ENCODE measurements at regions not wholly inside any gene's neighbourhood (a gene's known extent, or its start where the extent isn't known, plus 50 kb on each side); places are given as distances from the start of the nearest gene placed in this dataset.
A peak's percentile ranks its signal among the peaks of the same experiment; 100 is the strongest.
"Not testable (repeated sequence)": the region's sequence is repeated elsewhere in the genome, so short reads cannot be mapped to it uniquely, and the experiment has no call there.

GRCh38 chr7:87007038-87007437 is 52.4 kb downstream of the ELAPOR2 start:
- intact Hi-C loops (cut with DNase I, micrococcal nuclease) = no loop called here
- ATAC-seq (no peak), DNase-seq (no peak)

- ATAC-seq (no peak), DNase-seq (no peak)
- intact Hi-C loops (cut with DNase I, micrococcal nuclease) = no loop called here
Measured at GRCh38 chr7:87004956-87005355, 54.5 kb downstream of the ELAPOR2 start.

- intact Hi-C loops (cut with DNase I, micrococcal nuclease) = no loop called here
- ATAC-seq (no peak), DNase-seq (no peak)
Measured at GRCh38 chr7:87003872-87004798, 55.3 kb downstream of the ELAPOR2 start.

GRCh38 chr7:87001214-87001613 is 58.2 kb downstream of the ELAPOR2 start:
- ATAC-seq (no peak), DNase-seq (no peak)
- intact Hi-C loops (cut with DNase I, micrococcal nuclease) = no loop called here

GRCh38 chr7:87000344-87000743 is 59.1 kb downstream of the ELAPOR2 start:
- no peak for ATAC-seq
- DNase-seq = no peak
- intact Hi-C loops (cut with DNase I, micrococcal nuclease) = no loop called here

- intact Hi-C loops (cut with DNase I, micrococcal nuclease) = no loop called here
- ATAC-seq (no peak), DNase-seq (no peak)
Measured at GRCh38 chr7:86999750-87000149, 59.7 kb downstream of the ELAPOR2 start.

GRCh38 chr7:86995814-86996213 is 63.6 kb downstream of the ELAPOR2 start:
- intact Hi-C loops (cut with DNase I, micrococcal nuclease) = no loop called here

GRCh38 chr7:86995052-86995725 is 64.3 kb downstream of the ELAPOR2 start:
- intact Hi-C loops (cut with DNase I, micrococcal nuclease) = no loop called here
- ATAC-seq (no peak), DNase-seq (no peak)

More at GRCh38 chr7:86995814-86996213, 63.6 kb downstream of the ELAPOR2 start:
- ATAC-seq = no peak
- DNase-seq = no peak

- intact Hi-C loops (cut with DNase I, micrococcal nuclease) = no loop called here
- ATAC-seq = peak; percentile 57
Measured at GRCh38 chr7:86991771-86992191, 67.7 kb downstream of the ELAPOR2 start.

GRCh38 chr7:86991093-86991769 is 68.2 kb downstream of the ELAPOR2 start:
- ATAC-seq (no peak), DNase-seq (no peak)
- intact Hi-C loops (cut with DNase I, micrococcal nuclease) = no loop called here

More at GRCh38 chr7:86991771-86992191, 67.7 kb downstream of the ELAPOR2 start:
- no peak for DNase-seq

- ATAC-seq (no peak), DNase-seq (no peak)
- intact Hi-C loops (cut with DNase I, micrococcal nuclease) = no loop called here
Measured at GRCh38 chr7:86989407-86989806, 70.0 kb downstream of the ELAPOR2 start.

- DNase-seq; ATAC-seq; intact Hi-C loops (cut with DNase I, micrococcal nuclease): not testable (repeated sequence)
Measured at GRCh38 chr7:86987834-86988233, 71.6 kb downstream of the ELAPOR2 start.

GRCh38 chr7:86987358-86987757 is 72.1 kb downstream of the ELAPOR2 start:
- DNase-seq; intact Hi-C loops (cut with DNase I, micrococcal nuclease); ATAC-seq: not testable (repeated sequence)

- intact Hi-C loops (cut with DNase I, micrococcal nuclease); ATAC-seq: not testable (repeated sequence)
Measured at GRCh38 chr7:86985342-86985741, 74.1 kb downstream of the ELAPOR2 start.

GRCh38 chr7:86983654-86984053 is 75.8 kb downstream of the ELAPOR2 start:
- ATAC-seq; DNase-seq; intact Hi-C loops (cut with DNase I, micrococcal nuclease): not testable (repeated sequence)

More at GRCh38 chr7:86985342-86985741, 74.1 kb downstream of the ELAPOR2 start:
- not testable (repeated sequence) for DNase-seq

GRCh38 chr7:86981937-86982336 is 77.5 kb downstream of the ELAPOR2 start:
- DNase-seq; intact Hi-C loops (cut with DNase I, micrococcal nuclease); ATAC-seq: not testable (repeated sequence)

- intact Hi-C loops (cut with DNase I, micrococcal nuclease) = no loop called here
- DNase-seq (no peak), ATAC-seq (no peak)
Measured at GRCh38 chr7:86981127-86981526, 78.3 kb downstream of the ELAPOR2 start.

GRCh38 chr7:86980223-86980622 is 79.2 kb downstream of the ELAPOR2 start:
- DNase-seq = peak in 1 of 2 donors; percentile 34
- intact Hi-C loops (cut with DNase I, micrococcal nuclease) = no loop called here
- ATAC-seq = peak; percentile 73

GRCh38 chr7:86978808-86979506 is 80.5 kb downstream of the ELAPOR2 start:
- peak; percentile 86 for ATAC-seq
- intact Hi-C loops (cut with DNase I, micrococcal nuclease) = no loop called here
- no peak for DNase-seq
